Activated CD8-positive, alpha-beta T cell treated with anti-CD3 and anti-CD28 coated beads for 36 hours (primary cell): ENCODE measurements at regions not wholly inside any gene's neighbourhood (a gene's known extent, or its start where the extent isn't known, plus 50 kb on each side); places are given as distances from the start of the nearest gene placed in this dataset.
A peak's percentile ranks its signal among the peaks of the same experiment; 100 is the strongest.

ENCODE experiments used
- ATAC-seq: fragments of 200-7000 bp; cut with Tn5 transposase; one replicate; pipeline ENCODE4 v1.10.0; 2021; ENCODE audit warnings: mild to moderate bottlenecking, moderate library complexity
- CTCF ChIA-PET: fragments of 350-600 bp; sonication (Branson Sonifier 250); formaldehyde crosslinking; loops from one replicate; lab custom pipeline; 2021; ENCODE audit warnings: antibody characterized with exemption; lab: Charles Lee
- POLR2A ChIA-PET: fragments of 350-600 bp; sonication (Branson Sonifier 250); formaldehyde crosslinking; loops from one replicate; lab custom pipeline; 2021; ENCODE audit warnings: antibody characterized with exemption; lab: Charles Lee
- DNase-seq: peaks from one replicate; pipeline ENCODE4 v3.0.0-alpha.2; 2020
- H3K27ac Mint-ChIP-seq: one replicate; pipeline ENCODE4 v1.8.0; 2021; ENCODE audit warnings: mild to moderate bottlenecking, mixed read lengths
- H3K27me3 Mint-ChIP-seq: one replicate; pipeline ENCODE4 v1.8.0; 2021; ENCODE audit warnings: mixed read lengths
- H3K36me3 Mint-ChIP-seq: one replicate; pipeline ENCODE4 v1.8.0; 2021; ENCODE audit warnings: low read depth, mixed read lengths
- H3K4me1 Mint-ChIP-seq: one replicate; pipeline ENCODE4 v1.8.0; 2021; ENCODE audit warnings: low read depth, mixed read lengths
- H3K4me3 Mint-ChIP-seq: one replicate; pipeline ENCODE4 v1.8.0; 2021; ENCODE audit warnings: mild to moderate bottlenecking, moderate library complexity, mixed read lengths
- H3K9me3 Mint-ChIP-seq: one replicate; pipeline ENCODE4 v1.8.0; 2021; ENCODE audit warnings: mixed read lengths
- CTCF ChIP-seq: fragments of 200-600 bp; IDR thresholded peaks from one replicate; pipeline ENCODE4 v1.8.0; 2022; ENCODE audit warnings: antibody characterized with exemption, mild to moderate bottlenecking
- intact Hi-C: fragments of 100-400 bp; cut with micrococcal nuclease; formaldehyde crosslinking; loops from one replicate; pipeline ENCODE4 v1.10.0; 2022

GRCh38 chr5:146254223-146254622 lies 50.8 kb downstream of the RBM27 start:
- DNase-seq (no peak), ATAC-seq (peak; percentile 24)
- ChIA-PET POLR2A (no interaction called here), CTCF (no interaction called here)
- Mint-ChIP-seq H3K4me1 (peaks cover 6% of the 10 kb centered on the region), H3K4me3 (no peak overlapping the region), H3K9me3 (no peaks in the 10 kb centered on the region), H3K27ac (no peak overlapping the region), H3K27me3 (no peaks in the 10 kb centered on the region), H3K36me3 (peaks cover 24% of the 10 kb centered on the region)
- no peak for TF ChIP-seq CTCF
- intact Hi-C loops = no loop called here

- peaks cover 36% of the 10 kb centered on the region for H3K36me3 Mint-ChIP-seq
- no peak for TF ChIP-seq CTCF
- no peak overlapping the region for H3K27ac Mint-ChIP-seq
- POLR2A ChIA-PET = no interaction called here
- no peak overlapping the region for H3K4me3 Mint-ChIP-seq
- no peak for DNase-seq
- no peaks in the 10 kb centered on the region for H3K9me3 Mint-ChIP-seq
- H3K27me3 Mint-ChIP-seq = no peaks in the 10 kb centered on the region
- CTCF ChIA-PET = interaction anchor here (0.6 to 1.0 kb wide), 3 partner anchors 15 to 602 kb away, joined by 3 to 4 read pairs (median 3); no protein-coding TSS in a partner anchor
- no peak for ATAC-seq
- intact Hi-C loops = no loop called here
- no peaks in the 10 kb centered on the region for H3K4me1 Mint-ChIP-seq
Observed at GRCh38 chr5:146273109-146273508, 65.5 kb upstream of the POU4F3 start.

GRCh38 chr5:146283344-146283761 lies 55.3 kb upstream of the POU4F3 start:
- intact Hi-C loops = no loop called here
- ChIA-PET CTCF (no interaction called here), POLR2A (no interaction called here)
- DNase-seq = no peak
- H3K27ac Mint-ChIP-seq = no peak overlapping the region
- no peak overlapping the region for H3K4me3 Mint-ChIP-seq
- H3K9me3 Mint-ChIP-seq = no peaks in the 10 kb centered on the region
- H3K4me1 Mint-ChIP-seq = peaks cover 2% of the 10 kb centered on the region
- TF ChIP-seq CTCF = no peak
- ATAC-seq = no peak
- peaks cover 12% of the 10 kb centered on the region for H3K36me3 Mint-ChIP-seq
- no peaks in the 10 kb centered on the region for H3K27me3 Mint-ChIP-seq

GRCh38 chr5:146284016-146284415 lies 54.6 kb upstream of the POU4F3 start:
- no peaks in the 10 kb centered on the region for H3K27me3 Mint-ChIP-seq
- POLR2A ChIA-PET = no interaction called here
- ATAC-seq (no peak), DNase-seq (no peak)
- peaks cover 12% of the 10 kb centered on the region for H3K36me3 Mint-ChIP-seq
- no peaks in the 10 kb centered on the region for H3K9me3 Mint-ChIP-seq
- H3K4me3 Mint-ChIP-seq = no peak overlapping the region
- CTCF ChIA-PET = interaction anchor here (1.7 kb wide), 1 partner anchor 248 kb away, joined by 5 read pairs; no protein-coding TSS in a partner anchor
- peaks cover 2% of the 10 kb centered on the region for H3K4me1 Mint-ChIP-seq
- no peak for TF ChIP-seq CTCF
- no peak overlapping the region for H3K27ac Mint-ChIP-seq
- intact Hi-C loops = no loop called here
